ENCODE measurements at regions not wholly inside any gene's neighbourhood (a gene's known extent, or its start where the extent isn't known, plus 50 kb on each side); places are given as distances from the start of the nearest gene placed in this dataset.

- H3K9me3 ChIP-seq (replicated peaks; ENCODE audit: low read length) = no peaks in the 10 kb centered on the region
- no peaks in the 10 kb centered on the region for H3K4me1 ChIP-seq (ENCODE audit: control insufficient read depth, insufficient read depth, low read length)
- H3K4me2 ChIP-seq (ENCODE audit: low read length) = no peak overlapping the region
- H3K36me3 ChIP-seq (ENCODE audit: insufficient read depth, low read length) = no peaks in the 10 kb centered on the region
- no peaks in the 10 kb centered on the region for H3K27me3 ChIP-seq (ENCODE audit: control insufficient read depth, insufficient read depth, low read length)
- no peak overlapping the region for H3K4me3 ChIP-seq (ENCODE audit: low read length)
- no peak overlapping the region for H3K9ac ChIP-seq (ENCODE audit: low read depth, low read length)
Measured at GRCh38 chr13:61833228-61833627, 417.6 kb upstream of the PCDH20 start.

- Histone ChIP-seq H3K9ac (ENCODE audit: low read depth, low read length) (no peak overlapping the region), H3K9me3 (replicated peaks; ENCODE audit: low read length) (no peaks in the 10 kb centered on the region), H3K27me3 (ENCODE audit: control insufficient read depth, insufficient read depth, low read length) (no peaks in the 10 kb centered on the region), H3K36me3 (ENCODE audit: insufficient read depth, low read length) (no peaks in the 10 kb centered on the region), H3K4me1 (ENCODE audit: control insufficient read depth, insufficient read depth, low read length) (no peaks in the 10 kb centered on the region), H3K4me2 (ENCODE audit: low read length) (no peak overlapping the region), H3K4me3 (ENCODE audit: low read length) (no peak overlapping the region)
Measured at GRCh38 chr13:61831026-61831425, 415.4 kb upstream of the PCDH20 start.

GRCh38 chr13:61830475-61830874, 414.8 kb upstream of the PCDH20 start:
- Histone ChIP-seq H3K4me2 (ENCODE audit: low read length) (no peak overlapping the region), H3K27me3 (ENCODE audit: control insufficient read depth, insufficient read depth, low read length) (no peaks in the 10 kb centered on the region), H3K9ac (ENCODE audit: low read depth, low read length) (no peak overlapping the region), H3K4me1 (ENCODE audit: control insufficient read depth, insufficient read depth, low read length) (no peaks in the 10 kb centered on the region), H3K9me3 (replicated peaks; ENCODE audit: low read length) (no peaks in the 10 kb centered on the region), H3K36me3 (ENCODE audit: insufficient read depth, low read length) (no peaks in the 10 kb centered on the region), H3K4me3 (ENCODE audit: low read length) (no peak overlapping the region)

GRCh38 chr13:61824168-61824567, 408.5 kb upstream of the PCDH20 start:
- Histone ChIP-seq H3K9ac (ENCODE audit: low read depth, low read length) (no peak overlapping the region), H3K4me3 (ENCODE audit: low read length) (no peak overlapping the region), H3K4me2 (ENCODE audit: low read length) (no peak overlapping the region), H3K9me3 (replicated peaks; ENCODE audit: low read length) (no peaks in the 10 kb centered on the region), H3K27me3 (ENCODE audit: control insufficient read depth, insufficient read depth, low read length) (no peaks in the 10 kb centered on the region), H3K4me1 (ENCODE audit: control insufficient read depth, insufficient read depth, low read length) (no peaks in the 10 kb centered on the region), H3K36me3 (ENCODE audit: insufficient read depth, low read length) (no peaks in the 10 kb centered on the region)

GRCh38 chr13:61812286-61812685, 396.6 kb upstream of the PCDH20 start:
- Histone ChIP-seq H3K4me3 (ENCODE audit: low read length) (no peak overlapping the region), H3K4me1 (ENCODE audit: control insufficient read depth, insufficient read depth, low read length) (no peaks in the 10 kb centered on the region), H3K27me3 (ENCODE audit: control insufficient read depth, insufficient read depth, low read length) (no peaks in the 10 kb centered on the region), H3K9ac (ENCODE audit: low read depth, low read length) (no peak overlapping the region), H3K4me2 (ENCODE audit: low read length) (no peak overlapping the region), H3K9me3 (replicated peaks; ENCODE audit: low read length) (peaks cover 5% of the 10 kb centered on the region), H3K36me3 (ENCODE audit: insufficient read depth, low read length) (no peaks in the 10 kb centered on the region)

- H3K4me2 ChIP-seq (ENCODE audit: low read length) = no peak overlapping the region
- peaks cover 5% of the 10 kb centered on the region for H3K9me3 ChIP-seq (replicated peaks; ENCODE audit: low read length)
- H3K27me3 ChIP-seq (ENCODE audit: control insufficient read depth, insufficient read depth, low read length) = no peaks in the 10 kb centered on the region
- no peak overlapping the region for H3K4me3 ChIP-seq (ENCODE audit: low read length)
- no peak overlapping the region for H3K9ac ChIP-seq (ENCODE audit: low read depth, low read length)
- no peaks in the 10 kb centered on the region for H3K36me3 ChIP-seq (ENCODE audit: insufficient read depth, low read length)
- no peaks in the 10 kb centered on the region for H3K4me1 ChIP-seq (ENCODE audit: control insufficient read depth, insufficient read depth, low read length)
Measured at GRCh38 chr13:61810065-61810464, 394.4 kb upstream of the PCDH20 start.

- Histone ChIP-seq H3K4me3 (ENCODE audit: low read length) (no peak overlapping the region), H3K9me3 (replicated peaks; ENCODE audit: low read length) (no peaks in the 10 kb centered on the region), H3K4me1 (ENCODE audit: control insufficient read depth, insufficient read depth, low read length) (no peaks in the 10 kb centered on the region), H3K27me3 (ENCODE audit: control insufficient read depth, insufficient read depth, low read length) (no peaks in the 10 kb centered on the region), H3K4me2 (ENCODE audit: low read length) (no peak overlapping the region), H3K36me3 (ENCODE audit: insufficient read depth, low read length) (no peaks in the 10 kb centered on the region), H3K9ac (ENCODE audit: low read depth, low read length) (no peak overlapping the region)
Measured at GRCh38 chr13:61797397-61797796, 381.7 kb upstream of the PCDH20 start.

- Histone ChIP-seq H3K36me3 (ENCODE audit: insufficient read depth, low read length) (no peaks in the 10 kb centered on the region), H3K4me3 (ENCODE audit: low read length) (no peak overlapping the region), H3K4me2 (ENCODE audit: low read length) (no peak overlapping the region), H3K27me3 (ENCODE audit: control insufficient read depth, insufficient read depth, low read length) (no peaks in the 10 kb centered on the region), H3K9ac (ENCODE audit: low read depth, low read length) (no peak overlapping the region), H3K4me1 (ENCODE audit: control insufficient read depth, insufficient read depth, low read length) (no peaks in the 10 kb centered on the region), H3K9me3 (replicated peaks; ENCODE audit: low read length) (no peaks in the 10 kb centered on the region)
Measured at GRCh38 chr13:61795580-61795979, 379.9 kb upstream of the PCDH20 start.

GRCh38 chr13:61779456-61779855, 363.8 kb upstream of the PCDH20 start:
- Histone ChIP-seq H3K9ac (ENCODE audit: low read depth, low read length) (no peak overlapping the region), H3K9me3 (replicated peaks; ENCODE audit: low read length) (no peaks in the 10 kb centered on the region), H3K4me1 (ENCODE audit: control insufficient read depth, insufficient read depth, low read length) (no peaks in the 10 kb centered on the region), H3K27me3 (ENCODE audit: control insufficient read depth, insufficient read depth, low read length) (no peaks in the 10 kb centered on the region), H3K36me3 (ENCODE audit: insufficient read depth, low read length) (no peaks in the 10 kb centered on the region), H3K4me3 (ENCODE audit: low read length) (no peak overlapping the region), H3K4me2 (ENCODE audit: low read length) (no peak overlapping the region)

- Histone ChIP-seq H3K27me3 (ENCODE audit: control insufficient read depth, insufficient read depth, low read length) (no peaks in the 10 kb centered on the region), H3K4me3 (ENCODE audit: low read length) (no peak overlapping the region), H3K9me3 (replicated peaks; ENCODE audit: low read length) (no peaks in the 10 kb centered on the region), H3K4me1 (ENCODE audit: control insufficient read depth, insufficient read depth, low read length) (no peaks in the 10 kb centered on the region), H3K4me2 (ENCODE audit: low read length) (no peak overlapping the region), H3K36me3 (ENCODE audit: insufficient read depth, low read length) (no peaks in the 10 kb centered on the region), H3K9ac (ENCODE audit: low read depth, low read length) (no peak overlapping the region)
Measured at GRCh38 chr13:61778531-61778930, 362.9 kb upstream of the PCDH20 start.

- Histone ChIP-seq H3K36me3 (ENCODE audit: insufficient read depth, low read length) (no peaks in the 10 kb centered on the region), H3K4me3 (ENCODE audit: low read length) (no peak overlapping the region)
Measured at GRCh38 chr13:61777899-61778298, 362.2 kb upstream of the PCDH20 start.

GRCh38 chr13:61777271-61777670, 361.6 kb upstream of the PCDH20 start:
- Histone ChIP-seq H3K9me3 (replicated peaks; ENCODE audit: low read length) (no peaks in the 10 kb centered on the region), H3K4me2 (ENCODE audit: low read length) (no peak overlapping the region), H3K9ac (ENCODE audit: low read depth, low read length) (no peak overlapping the region), H3K4me3 (ENCODE audit: low read length) (no peak overlapping the region), H3K4me1 (ENCODE audit: control insufficient read depth, insufficient read depth, low read length) (no peaks in the 10 kb centered on the region), H3K36me3 (ENCODE audit: insufficient read depth, low read length) (no peaks in the 10 kb centered on the region), H3K27me3 (ENCODE audit: control insufficient read depth, insufficient read depth, low read length) (no peaks in the 10 kb centered on the region)

More at GRCh38 chr13:61777899-61778298, 362.2 kb upstream of the PCDH20 start:
- no peaks in the 10 kb centered on the region for H3K9me3 ChIP-seq (replicated peaks; ENCODE audit: low read length)
- no peaks in the 10 kb centered on the region for H3K4me1 ChIP-seq (ENCODE audit: control insufficient read depth, insufficient read depth, low read length)
- H3K27me3 ChIP-seq (ENCODE audit: control insufficient read depth, insufficient read depth, low read length) = no peaks in the 10 kb centered on the region
- H3K9ac ChIP-seq (ENCODE audit: low read depth, low read length) = no peak overlapping the region
- H3K4me2 ChIP-seq (ENCODE audit: low read length) = no peak overlapping the region

Measured in skeletal muscle satellite cell (primary cell).